ENCODE measurements at regions not wholly inside any gene's neighbourhood (a gene's known extent, or its start where the extent isn't known, plus 50 kb on each side); places are given as distances from the start of the nearest gene placed in this dataset.

DNA sequence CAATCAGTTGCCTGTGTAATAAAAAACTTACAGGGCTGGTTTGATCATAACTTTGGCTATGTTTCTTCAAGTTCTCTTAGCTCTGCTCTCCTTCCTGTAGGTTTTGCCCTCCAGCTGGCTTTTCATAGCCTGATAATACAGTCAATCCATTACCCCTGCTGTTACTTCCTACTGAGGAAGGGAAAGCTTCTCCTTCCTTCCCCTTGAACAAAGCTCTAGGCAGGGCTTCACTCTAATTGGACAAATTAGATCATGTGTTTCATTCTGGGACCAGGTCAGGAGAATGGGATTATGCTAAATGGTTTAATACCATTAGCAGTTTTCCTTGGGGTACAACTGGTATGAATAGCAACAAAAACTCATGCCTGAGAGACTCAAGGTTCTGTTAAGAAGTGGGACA is 106.8 kb upstream of the MCHR2 start:
- TF ChIP-seq, protein P1, sequence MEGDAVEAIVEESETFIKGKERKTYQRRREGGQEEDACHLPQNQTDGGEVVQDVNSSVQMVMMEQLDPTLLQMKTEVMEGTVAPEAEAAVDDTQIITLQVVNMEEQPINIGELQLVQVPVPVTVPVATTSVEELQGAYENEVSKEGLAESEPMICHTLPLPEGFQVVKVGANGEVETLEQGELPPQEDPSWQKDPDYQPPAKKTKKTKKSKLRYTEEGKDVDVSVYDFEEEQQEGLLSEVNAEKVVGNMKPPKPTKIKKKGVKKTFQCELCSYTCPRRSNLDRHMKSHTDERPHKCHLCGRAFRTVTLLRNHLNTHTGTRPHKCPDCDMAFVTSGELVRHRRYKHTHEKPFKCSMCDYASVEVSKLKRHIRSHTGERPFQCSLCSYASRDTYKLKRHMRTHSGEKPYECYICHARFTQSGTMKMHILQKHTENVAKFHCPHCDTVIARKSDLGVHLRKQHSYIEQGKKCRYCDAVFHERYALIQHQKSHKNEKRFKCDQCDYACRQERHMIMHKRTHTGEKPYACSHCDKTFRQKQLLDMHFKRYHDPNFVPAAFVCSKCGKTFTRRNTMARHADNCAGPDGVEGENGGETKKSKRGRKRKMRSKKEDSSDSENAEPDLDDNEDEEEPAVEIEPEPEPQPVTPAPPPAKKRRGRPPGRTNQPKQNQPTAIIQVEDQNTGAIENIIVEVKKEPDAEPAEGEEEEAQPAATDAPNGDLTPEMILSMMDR (conservative IDR thresholded peaks at IDR 0.05), result no peak
- no peak for TF ChIP-seq ZFX (IDR thresholded peaks at IDR 0.05)
